SU-DHL-6 (cell line): ENCODE measurements at regions not wholly inside any gene's neighbourhood (a gene's known extent, or its start where the extent isn't known, plus 50 kb on each side); places are given as distances from the start of the nearest gene placed in this dataset.

Experiments used
- CTCF ChIP-seq: fragments of 200-600 bp; sonication (generic); IDR thresholded peaks from one replicate; pipeline ENCODE4 v1.5.1; 2017; ENCODE audit warnings: antibody characterized with exemption, mild to moderate bottlenecking, low read length, moderate library complexity; ENCODE audit not compliant: insufficient read depth, poor library complexity, severe bottlenecking
- EZH2phosphoT487 ChIP-seq: fragments of 200-600 bp; sonication (generic), shearing (Covaris generic); conservative IDR thresholded peaks from 2 replicates; pipeline ENCODE4 v1.6.1; 2018; ENCODE audit warnings: mild to moderate bottlenecking, antibody characterized with exemption, low read length, moderate library complexity, mixed read lengths

GRCh38 chr21:43266534-43266933 lies 97.7 kb downstream of the CRYAA start:
- TF ChIP-seq CTCF (no peak), EZH2phosphoT487 (no peak)
